GM21528 (cell line): ENCODE measurements at regions not wholly inside any gene's neighbourhood (a gene's known extent, or its start where the extent isn't known, plus 50 kb on each side); places are given as distances from the start of the nearest gene placed in this dataset.

Experiments
- ATAC-seq: cut with Tn5 transposase; IDR thresholded peaks from one replicate; pipeline ENCODE4 v1.9.1; 2021; ENCODE audit warnings: mild to moderate bottlenecking, moderate library complexity; ENCODE audit not compliant: unreplicated experiment, low FRiP score

- no peak for ATAC-seq
These were observed 204.1 kb upstream of the NFE2L3 start for GRCh38 chr7:25947669-25948516.

GRCh38 chr7:25949736-25950487 is 202.1 kb upstream of the NFE2L3 start:
- ATAC-seq = no peak

- peak; percentile 82 for ATAC-seq
These were observed 201.2 kb upstream of the NFE2L3 start for GRCh38 chr7:25950488-25951413.

- ATAC-seq = peak; percentile 49
These were observed 200.4 kb upstream of the NFE2L3 start for GRCh38 chr7:25951414-25952260.

- no peak for ATAC-seq
These were observed 199.5 kb upstream of the NFE2L3 start for GRCh38 chr7:25952261-25953057.

- no peak for ATAC-seq
These were observed 198.1 kb upstream of the NFE2L3 start for GRCh38 chr7:25953859-25954258.

- ATAC-seq = no peak
These were observed 197.6 kb upstream of the NFE2L3 start for GRCh38 chr7:25954395-25954794.

- no peak for ATAC-seq
These were observed 192.7 kb upstream of the NFE2L3 start for GRCh38 chr7:25959168-25959734.

GRCh38 chr7:25963733-25964132 is 188.3 kb upstream of the NFE2L3 start:
- ATAC-seq = no peak

GRCh38 chr7:25964483-25964991 is 187.5 kb upstream of the NFE2L3 start:
- peak; percentile 28 for ATAC-seq

- ATAC-seq = no peak
These were observed 186.4 kb upstream of the NFE2L3 start for GRCh38 chr7:25965405-25966123.

GRCh38 chr7:25966469-25966868 is 185.5 kb upstream of the NFE2L3 start:
- no peak for ATAC-seq

GRCh38 chr7:25967278-25968204 is 184.5 kb upstream of the NFE2L3 start:
- ATAC-seq = peak; percentile 37

GRCh38 chr7:25968205-25968993 is 183.6 kb upstream of the NFE2L3 start:
- peak; percentile 78 for ATAC-seq

GRCh38 chr7:25970356-25970755 is 181.6 kb upstream of the NFE2L3 start:
- no peak for ATAC-seq

GRCh38 chr7:25970911-25971310 is 181.1 kb upstream of the NFE2L3 start:
- ATAC-seq = no peak
